AG10803 (cell line): ENCODE measurements at regions not wholly inside any gene's neighbourhood (a gene's known extent, or its start where the extent isn't known, plus 50 kb on each side); places are given as distances from the start of the nearest gene placed in this dataset.

Source experiments
- DNase-seq: peaks from one replicate; pipeline ENCODE4 v3.0.0; 2010; ENCODE audit warnings: low read depth
- H3K4me3 ChIP-seq: 2 replicates; pipeline ENCODE4 v1.5.1; 2011; ENCODE audit warnings: mild to moderate bottlenecking, low read length, control low read depth
- TF ChIP-seq, protein P1 (sequence below): conservative IDR thresholded peaks from 2 replicates; pipeline ENCODE4 v1.5.1; 2011; ENCODE audit warnings: mild to moderate bottlenecking, low read length, control low read depth, inconsistent platforms

DNA sequence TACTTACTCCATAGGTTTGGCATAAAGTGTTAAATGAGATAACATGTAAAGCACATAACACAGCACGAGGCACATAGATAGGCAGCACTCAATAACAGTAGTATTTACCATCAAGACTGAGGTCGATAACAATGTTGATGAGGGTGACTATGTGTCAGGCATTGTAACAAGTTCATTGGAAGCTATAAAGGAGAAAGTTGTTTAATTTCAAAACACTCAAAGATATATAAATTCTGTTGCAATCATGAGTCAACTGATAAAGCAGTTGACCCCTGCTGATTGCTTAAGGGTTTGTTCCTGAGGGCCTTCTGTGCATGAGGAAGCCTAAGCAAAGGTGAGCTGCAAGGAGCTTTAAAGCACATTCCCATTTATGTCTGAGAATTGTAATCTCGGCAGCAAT is 760.5 kb downstream of the SATB2 start:
- no peak for DNase-seq
- H3K4me3 ChIP-seq: no peak overlapping the region
- TF ChIP-seq, protein P1, sequence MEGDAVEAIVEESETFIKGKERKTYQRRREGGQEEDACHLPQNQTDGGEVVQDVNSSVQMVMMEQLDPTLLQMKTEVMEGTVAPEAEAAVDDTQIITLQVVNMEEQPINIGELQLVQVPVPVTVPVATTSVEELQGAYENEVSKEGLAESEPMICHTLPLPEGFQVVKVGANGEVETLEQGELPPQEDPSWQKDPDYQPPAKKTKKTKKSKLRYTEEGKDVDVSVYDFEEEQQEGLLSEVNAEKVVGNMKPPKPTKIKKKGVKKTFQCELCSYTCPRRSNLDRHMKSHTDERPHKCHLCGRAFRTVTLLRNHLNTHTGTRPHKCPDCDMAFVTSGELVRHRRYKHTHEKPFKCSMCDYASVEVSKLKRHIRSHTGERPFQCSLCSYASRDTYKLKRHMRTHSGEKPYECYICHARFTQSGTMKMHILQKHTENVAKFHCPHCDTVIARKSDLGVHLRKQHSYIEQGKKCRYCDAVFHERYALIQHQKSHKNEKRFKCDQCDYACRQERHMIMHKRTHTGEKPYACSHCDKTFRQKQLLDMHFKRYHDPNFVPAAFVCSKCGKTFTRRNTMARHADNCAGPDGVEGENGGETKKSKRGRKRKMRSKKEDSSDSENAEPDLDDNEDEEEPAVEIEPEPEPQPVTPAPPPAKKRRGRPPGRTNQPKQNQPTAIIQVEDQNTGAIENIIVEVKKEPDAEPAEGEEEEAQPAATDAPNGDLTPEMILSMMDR: no peak

DNA sequence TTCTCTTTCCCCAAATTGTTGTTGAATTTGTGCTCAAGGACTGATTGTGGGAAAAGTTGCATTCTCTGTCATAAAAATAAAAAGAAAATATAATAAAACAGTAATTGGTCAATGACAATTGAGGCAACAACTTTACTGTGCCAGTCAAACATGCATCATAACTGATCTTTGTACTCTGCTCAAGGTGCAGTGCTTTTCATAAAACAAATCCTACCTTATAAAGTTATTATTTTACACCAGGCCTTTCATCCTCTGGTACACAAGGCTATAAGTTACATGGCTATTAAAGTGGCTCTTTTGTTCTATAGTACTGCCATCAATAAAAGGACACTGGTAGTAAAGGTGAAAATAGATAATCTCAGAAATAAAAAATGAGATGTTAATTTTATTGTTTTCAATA is 761.9 kb downstream of the SATB2 start:
- H3K4me3 ChIP-seq: no peak overlapping the region
- TF ChIP-seq, protein P1: no peak

GRCh38 chr2:198692907-198693510 is 764.7 kb downstream of the SATB2 start:
- TF ChIP-seq, protein P1: no peak
- no peak for DNase-seq
- H3K4me3 ChIP-seq: no peak overlapping the region

More for the DNA sequence above, 761.9 kb downstream of the SATB2 start:
- DNase-seq: no peak

DNA sequence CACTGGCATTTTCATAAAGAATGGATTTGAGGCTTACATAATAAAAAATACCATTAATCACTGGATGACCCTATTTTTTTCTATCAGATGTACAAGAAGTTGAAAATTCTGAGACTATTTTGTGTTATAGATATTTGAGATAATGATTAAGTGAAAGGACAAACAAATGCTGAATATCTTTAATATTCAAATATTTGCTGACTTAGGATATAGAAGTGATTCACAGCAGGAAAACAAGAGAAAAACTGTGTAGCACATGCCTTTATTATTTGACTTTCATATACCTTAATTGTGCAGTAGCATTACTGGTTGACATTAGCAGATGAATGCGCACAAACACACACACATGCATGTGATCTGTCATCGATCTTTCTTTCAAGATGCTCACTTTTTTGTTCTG is 766.5 kb downstream of the SATB2 start:
- no peak for DNase-seq
- no peak overlapping the region for H3K4me3 ChIP-seq
- TF ChIP-seq, protein P1: no peak

DNA sequence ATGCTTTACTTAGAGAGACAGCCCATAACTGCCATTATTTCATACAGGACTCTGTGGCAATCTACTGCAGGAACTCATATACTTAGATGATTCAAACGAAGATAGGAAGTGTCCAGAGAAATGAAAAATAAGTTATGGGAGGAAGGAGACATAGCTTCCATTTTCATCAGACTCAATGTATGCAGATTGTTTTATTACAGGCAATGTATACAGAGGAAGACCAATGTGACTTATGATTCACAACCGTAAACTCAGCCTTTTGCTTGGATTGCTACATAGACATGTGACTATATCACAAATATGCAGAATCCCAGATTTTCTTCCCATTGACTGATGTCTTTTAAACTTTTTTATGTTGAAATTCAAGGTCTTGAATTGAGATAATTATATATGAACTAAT is 793.4 kb downstream of the SATB2 start:
- TF ChIP-seq, protein P1: no peak

GRCh38 chr2:198662905-198663304 is 794.8 kb downstream of the SATB2 start:
- DNase-seq: peak; percentile 31
- TF ChIP-seq, protein P1: no peak
- H3K4me3 ChIP-seq: no peak overlapping the region

More for the DNA sequence above, 793.4 kb downstream of the SATB2 start:
- H3K4me3 ChIP-seq: no peak overlapping the region
- DNase-seq: no peak

DNA sequence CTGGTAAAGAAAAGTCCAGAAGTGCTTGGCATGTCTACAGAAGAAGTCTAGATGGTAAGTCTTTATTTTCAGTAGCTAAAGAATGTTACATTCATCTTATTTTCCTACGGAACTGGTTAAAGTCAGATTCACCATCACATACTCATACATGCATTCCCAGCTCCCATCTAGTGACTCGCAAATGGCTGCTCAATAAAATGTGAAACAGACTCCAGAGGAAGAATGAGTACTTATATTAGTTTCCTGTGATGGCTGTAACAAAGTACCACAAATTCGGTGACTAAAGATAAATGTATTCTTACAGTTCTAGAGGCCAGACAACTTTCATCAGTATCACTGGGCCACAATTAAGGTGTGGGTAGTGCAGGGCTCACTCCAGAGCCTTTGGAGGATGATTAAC is 797.2 kb downstream of the SATB2 start:
- TF ChIP-seq, protein P1: no peak
- peak; percentile 34 for DNase-seq
- H3K4me3 ChIP-seq: no peak overlapping the region
